B cell (primary cell): ENCODE measurements at regions not wholly inside any gene's neighbourhood (a gene's known extent, or its start where the extent isn't known, plus 50 kb on each side); places are given as distances from the start of the nearest gene placed in this dataset.

ENCODE experiments used
- ATAC-seq: fragments of 200-7000 bp; cut with Tn5 transposase; one replicate; pipeline ENCODE4 v1.10.0; 2021; ENCODE audit warnings: low read depth, mild to moderate bottlenecking, moderate number of reproducible peaks, moderate library complexity
- CTCF ChIA-PET: fragments of 350-600 bp; sonication (Branson Sonifier 250); formaldehyde crosslinking; loops from one replicate; lab custom pipeline; 2021; ENCODE audit warnings: antibody characterized with exemption, inconsistent platforms; lab: Charles Lee
- POLR2A ChIA-PET: fragments of 350-600 bp; sonication (Branson Sonifier 250); formaldehyde crosslinking; loops from one replicate; lab custom pipeline; 2021; ENCODE audit warnings: antibody characterized with exemption; lab: Charles Lee
- DNase-seq: peaks from one replicate; pipeline ENCODE4 v3.0.0; 2013
- H2AFZ ChIP-seq: 2 replicates; pipeline ENCODE4 v1.6.1; 2012; ENCODE audit warnings: mild to moderate bottlenecking, low read depth, low read length; ENCODE audit not compliant: insufficient read depth, poor library complexity, severe bottlenecking
- H3K27ac ChIP-seq, 2 donors: 1 replicate in 1 of 2; 2 replicates in 1 of 2; pipeline ENCODE4 v1.5.1; 2012 to 2013; ENCODE audit warnings: low read length in 2 of 2, mild to moderate bottlenecking in 2 of 2, moderate library complexity in 1 of 2
- H3K27me3 ChIP-seq, 4 experiments: fragments of 200-600 bp in 1 of 4; sonication (generic) in 1 of 4; replicated peaks in 1 of 4; 1 replicate in 2 of 4; 2 replicates in 2 of 4; pipeline versions ENCODE4 v1.6.1 to v1.7.0; 2013 to 2016; ENCODE audit warnings: low read length in 3 of 4, mild to moderate bottlenecking in 2 of 4, mixed read lengths in 1 of 4, moderate library complexity in 1 of 4; ENCODE audit not compliant: insufficient read depth in 4 of 4, control insufficient read depth in 3 of 4; ENCODE audit errors: control extremely low read depth in 1 of 4
- H3K36me3 ChIP-seq, 2 experiments: replicated peaks in 1 of 2; 1 replicate in 1 of 2; 2 replicates in 1 of 2; pipeline versions ENCODE4 v1.6.1 to v1.7.1; 2013; ENCODE audit warnings: low read length in 1 of 2; ENCODE audit not compliant: insufficient read depth in 2 of 2, control insufficient read depth in 1 of 2; ENCODE audit errors: control extremely low read depth in 1 of 2, extremely low read depth in 1 of 2
- H3K4me1 ChIP-seq, 2 donors: fragments of 200-600 bp in 1 of 2; sonication (generic) in 1 of 2; 1 replicate in 1 of 2; 2 replicates in 1 of 2; pipeline versions ENCODE4 v1.5.1 to v1.6.1; 2013 to 2017; ENCODE audit warnings: low read length in 2 of 2; ENCODE audit not compliant: control insufficient read depth in 2 of 2, insufficient read depth in 2 of 2
- H3K4me2 ChIP-seq: replicated peaks from 2 replicates; pipeline ENCODE3; 2012; ENCODE audit warnings: mild to moderate bottlenecking, low read depth, low read length; ENCODE audit not compliant: poor library complexity, severe bottlenecking
- H3K4me3 ChIP-seq, 5 experiments: fragments of 200-600 bp in 1 of 5; sonication (generic) in 1 of 5; 1 replicate in 3 of 5; 2 replicates in 2 of 5; pipeline versions ENCODE4 v1.5.1 to v1.7.0; 2011 to 2016; ENCODE audit warnings: low read length in 4 of 5, mild to moderate bottlenecking in 4 of 5, low read depth in 2 of 5, control low read depth in 1 of 5, moderate library complexity in 1 of 5; ENCODE audit not compliant: insufficient read depth in 1 of 5; ENCODE audit errors: control extremely low read depth in 1 of 5, extremely low read depth in 1 of 5
- H3K79me2 ChIP-seq: fragments of 200-600 bp; sonication (generic); one replicate; pipeline ENCODE4 v1.6.0; 2016; ENCODE audit warnings: low read length; ENCODE audit not compliant: control insufficient read depth, insufficient read depth
- H3K9ac ChIP-seq: fragments of 200-600 bp; sonication (generic); 2 replicates; pipeline ENCODE4 v1.6.1; 2017; ENCODE audit warnings: mild to moderate bottlenecking, low read length, moderate library complexity
- H3K9me3 ChIP-seq, 3 donors: one replicate each; pipeline versions ENCODE4 v1.6.1 to v1.7.1; 2013; ENCODE audit warnings: low read length in 2 of 3; ENCODE audit not compliant: control insufficient read depth in 2 of 3, insufficient read depth in 1 of 3; ENCODE audit errors: control extremely low read depth in 1 of 3
- H4K20me1 ChIP-seq: 2 replicates; pipeline ENCODE4 v1.6.0; 2012; ENCODE audit warnings: mild to moderate bottlenecking, low read length; ENCODE audit not compliant: insufficient read depth, control insufficient read depth, poor library complexity, severe bottlenecking
- H3K27ac Mint-ChIP-seq: one replicate; pipeline ENCODE4 v1.8.0; 2021; ENCODE audit warnings: mixed read lengths
- H3K27me3 Mint-ChIP-seq: one replicate; pipeline ENCODE4 v1.8.0; 2021; ENCODE audit warnings: mixed read lengths
- H3K4me1 Mint-ChIP-seq: one replicate; pipeline ENCODE4 v1.8.0; 2021; ENCODE audit warnings: mixed read lengths
- H3K4me3 Mint-ChIP-seq: one replicate; pipeline ENCODE4 v1.8.0; 2021; ENCODE audit warnings: mixed read lengths
- H3K9me3 Mint-ChIP-seq: one replicate; pipeline ENCODE4 v1.8.0; 2022; ENCODE audit warnings: mixed read lengths; ENCODE audit not compliant: insufficient read depth
- EZH2 ChIP-seq: IDR thresholded peaks from 2 replicates; pipeline ENCODE4 v1.6.1; 2012; ENCODE audit warnings: borderline replicate concordance, low read depth, mild to moderate bottlenecking, moderate library complexity, low read length; ENCODE audit not compliant: insufficient read depth, poor library complexity, severe bottlenecking
- WGBS: methylation state at CpG from one replicate; pipeline ENCODE4 v1.1.5; 2013; ENCODE audit warnings: missing lambda C conversion rate; ENCODE audit not compliant: insufficient coverage; 5-methylcytosine and 5-hydroxymethylcytosine counted together
- intact Hi-C: fragments of 100-400 bp; cut with micrococcal nuclease; formaldehyde crosslinking; loops from one replicate; pipeline ENCODE4 v1.10.0; 2022
- TF ChIP-seq, protein P1 (sequence below): fragments of 200-600 bp; IDR thresholded peaks from one replicate; pipeline ENCODE4 v1.8.0; 2022; ENCODE audit warnings: antibody characterized with exemption, mild to moderate bottlenecking

DNA sequence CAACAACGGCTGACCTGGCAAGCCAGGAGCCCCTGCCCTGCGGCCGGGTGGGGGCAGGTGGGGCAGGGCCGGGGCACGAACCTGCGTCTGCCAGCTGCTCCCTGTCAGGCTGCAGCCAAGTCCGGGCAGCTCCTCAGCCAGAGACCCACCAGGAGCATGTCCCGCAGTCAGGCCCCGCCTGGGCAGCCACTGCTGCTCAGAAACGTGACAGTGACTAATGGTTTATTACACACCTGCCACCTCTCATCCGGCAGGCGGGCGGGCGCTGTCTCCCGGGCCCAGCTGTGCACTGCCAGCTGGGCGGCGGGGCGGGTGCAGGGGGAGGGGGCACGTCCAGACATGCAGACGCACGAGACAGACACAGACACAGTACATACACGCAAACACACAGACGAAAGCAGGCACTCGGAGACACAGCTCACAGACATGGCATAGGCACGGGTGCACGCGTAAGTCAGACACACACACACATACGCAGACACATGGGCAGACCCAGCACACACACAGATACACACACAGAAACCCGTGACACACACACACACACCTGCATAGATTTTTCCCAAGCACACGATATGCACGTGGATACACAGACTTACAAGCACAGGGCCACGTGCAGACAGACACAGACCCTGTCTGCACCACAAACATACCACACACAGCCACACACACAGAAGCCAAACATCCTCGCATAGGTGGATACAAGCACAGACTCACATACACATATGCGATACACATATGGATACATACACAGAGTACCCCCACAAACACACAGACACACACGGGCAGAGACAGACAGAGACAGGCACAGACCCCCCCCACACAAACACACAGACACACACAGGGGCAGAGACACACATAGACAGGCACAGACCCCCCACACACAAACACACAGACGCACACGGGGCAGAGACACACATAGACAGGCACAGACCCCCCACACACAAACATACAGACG is 248.3 kb upstream of the CIBAR2 start:
- H3K36me3 ChIP-seq, result no peaks in the 10 kb centered on the region
- Mint-ChIP-seq H3K4me3 (no peak overlapping the region), H3K9me3 (no peaks in the 10 kb centered on the region), H3K27me3 (no peaks in the 10 kb centered on the region), H3K27ac (no peak overlapping the region), H3K4me1 (no peaks in the 10 kb centered on the region)
- H3K4me1 ChIP-seq, result no peaks in the 10 kb centered on the region
- H3K27me3 ChIP-seq, result peaks cover 0 to 8% (median 0%) of the 10 kb centered on the region in 4 experiments
- CTCF ChIA-PET, result no interaction called here
- no peak overlapping the region for H3K4me3 ChIP-seq
- POLR2A ChIA-PET, result no interaction called here
- no peak for TF ChIP-seq EZH2
- TF ChIP-seq, protein P1, sequence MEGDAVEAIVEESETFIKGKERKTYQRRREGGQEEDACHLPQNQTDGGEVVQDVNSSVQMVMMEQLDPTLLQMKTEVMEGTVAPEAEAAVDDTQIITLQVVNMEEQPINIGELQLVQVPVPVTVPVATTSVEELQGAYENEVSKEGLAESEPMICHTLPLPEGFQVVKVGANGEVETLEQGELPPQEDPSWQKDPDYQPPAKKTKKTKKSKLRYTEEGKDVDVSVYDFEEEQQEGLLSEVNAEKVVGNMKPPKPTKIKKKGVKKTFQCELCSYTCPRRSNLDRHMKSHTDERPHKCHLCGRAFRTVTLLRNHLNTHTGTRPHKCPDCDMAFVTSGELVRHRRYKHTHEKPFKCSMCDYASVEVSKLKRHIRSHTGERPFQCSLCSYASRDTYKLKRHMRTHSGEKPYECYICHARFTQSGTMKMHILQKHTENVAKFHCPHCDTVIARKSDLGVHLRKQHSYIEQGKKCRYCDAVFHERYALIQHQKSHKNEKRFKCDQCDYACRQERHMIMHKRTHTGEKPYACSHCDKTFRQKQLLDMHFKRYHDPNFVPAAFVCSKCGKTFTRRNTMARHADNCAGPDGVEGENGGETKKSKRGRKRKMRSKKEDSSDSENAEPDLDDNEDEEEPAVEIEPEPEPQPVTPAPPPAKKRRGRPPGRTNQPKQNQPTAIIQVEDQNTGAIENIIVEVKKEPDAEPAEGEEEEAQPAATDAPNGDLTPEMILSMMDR, result no peak
- intact Hi-C loops, result no loop called here
- H3K79me2 ChIP-seq, result no peaks in the 10 kb centered on the region
- no peak overlapping the region for H3K4me2 ChIP-seq
- ATAC-seq, result no peak
- no peak for DNase-seq
- H3K27ac ChIP-seq, result no peak overlapping the region
- H3K9me3 ChIP-seq, result peaks cover 0 to 15% (median 0%) of the 10 kb centered on the region in 3 donors
- H4K20me1 ChIP-seq, result no peaks in the 10 kb centered on the region
- H2AFZ ChIP-seq, result no peak overlapping the region
- 44% methylated on average over 36 of the region's 38 CpGs for WGBS
- no peak overlapping the region for H3K9ac ChIP-seq

DNA sequence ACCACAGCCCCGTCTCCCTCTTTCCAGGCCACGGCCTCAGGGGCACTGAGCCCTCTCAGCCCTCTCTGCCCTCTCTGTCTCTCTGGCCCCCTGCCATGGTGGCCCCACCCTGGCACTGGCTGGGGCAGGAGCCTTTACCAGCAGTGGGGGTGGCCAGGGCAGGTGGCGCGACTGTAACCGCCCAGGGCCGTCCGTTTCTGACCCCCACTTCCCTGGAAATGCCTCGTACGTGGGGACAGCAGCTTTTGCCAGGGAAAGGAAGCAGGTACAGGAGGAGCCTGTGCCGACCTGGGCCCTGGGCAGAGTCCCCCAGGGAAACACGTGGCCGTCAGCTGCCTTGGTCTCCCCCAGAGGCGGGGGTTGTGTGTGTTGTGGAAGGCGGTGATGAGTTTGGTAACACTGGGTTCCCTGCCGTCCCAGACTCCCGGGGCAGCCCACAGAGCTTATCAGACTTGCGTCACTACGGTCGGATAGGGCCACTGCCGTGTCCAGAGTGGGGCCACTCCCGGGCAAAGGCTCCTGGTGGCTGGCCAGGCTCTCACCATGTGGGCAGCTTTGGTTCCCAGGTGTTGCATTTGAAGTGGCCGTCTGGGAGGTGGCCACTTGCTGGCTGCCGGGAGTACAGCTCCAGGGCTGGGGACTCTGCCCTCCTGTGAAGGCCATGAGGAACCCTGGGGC is 249.3 kb upstream of the CIBAR2 start:
- H3K27ac ChIP-seq, result no peak overlapping the region
- peaks cover 0 to 11% (median 0%) of the 10 kb centered on the region in 4 experiments for H3K27me3 ChIP-seq
- H2AFZ ChIP-seq, result no peak overlapping the region
- Mint-ChIP-seq H3K4me1 (no peaks in the 10 kb centered on the region), H3K27ac (no peak overlapping the region), H3K4me3 (no peak overlapping the region), H3K27me3 (peaks cover 5% of the 10 kb centered on the region), H3K9me3 (no peaks in the 10 kb centered on the region)
- DNase-seq (no peak), ATAC-seq (no peak)
- no peaks in the 10 kb centered on the region for H3K79me2 ChIP-seq
- ChIA-PET CTCF (no interaction called here), POLR2A (no interaction called here)
- TF ChIP-seq, protein P1, result no peak
- TF ChIP-seq EZH2, result no peak
- no peaks in the 10 kb centered on the region for H3K36me3 ChIP-seq
- H3K4me1 ChIP-seq, result no peaks in the 10 kb centered on the region
- H3K4me2 ChIP-seq, result no peak overlapping the region
- peaks cover 0 to 15% (median 0%) of the 10 kb centered on the region in 3 donors for H3K9me3 ChIP-seq
- intact Hi-C loops, result no loop called here
- H4K20me1 ChIP-seq, result no peaks in the 10 kb centered on the region
- H3K9ac ChIP-seq, result no peak overlapping the region
- 92% methylated on average over 23 of the region's 23 CpGs for WGBS
- H3K4me3 ChIP-seq, result no peak overlapping the region
